NCI-H1105 (cell line): ENCODE measurements at regions not wholly inside any gene's neighbourhood (a gene's known extent, or its start where the extent isn't known, plus 50 kb on each side); places are given as distances from the start of the nearest gene placed in this dataset.
A peak's percentile ranks its signal among the peaks of the same experiment; 100 is the strongest.

Experiments
- DNase-seq: peaks from one replicate; lab custom pipeline; 2025; lab: John Stamatoyannopoulos, UW

- DNase-seq, result no peak
Measured at GRCh38 chr17:413016-413350, 60.4 kb upstream of the RPH3AL start.

GRCh38 chr17:412211-413015, 59.8 kb upstream of the RPH3AL start:
- peak; percentile 1 for DNase-seq

- DNase-seq, result no peak
Measured at GRCh38 chr17:411421-412120, 59.0 kb upstream of the RPH3AL start.

GRCh38 chr17:410543-411401, 58.2 kb upstream of the RPH3AL start:
- no peak for DNase-seq

GRCh38 chr17:409848-410542, 57.4 kb upstream of the RPH3AL start:
- DNase-seq, result peak; percentile 91

- DNase-seq, result no peak
Measured at GRCh38 chr17:409308-409847, 56.8 kb upstream of the RPH3AL start.

GRCh38 chr17:404703-405102, 52.1 kb upstream of the RPH3AL start:
- DNase-seq, result no peak
